Colonic mucosa (tissue), 4 donors: ENCODE measurements at regions not wholly inside any gene's neighbourhood (a gene's known extent, or its start where the extent isn't known, plus 50 kb on each side); places are given as distances from the start of the nearest gene placed in this dataset.
"Not testable (repeated sequence)": the region's sequence is repeated elsewhere in the genome, so short reads cannot be mapped to it uniquely, and the experiment has no call there.

Experiments
- DNase-seq: peaks from one replicate; pipeline ENCODE4 v3.0.0-alpha.2; 2020
- H3K27ac ChIP-seq: fragments of 200-600 bp; one replicate; pipeline ENCODE4 v1.8.0; 2021
- H3K27me3 ChIP-seq: fragments of 200-600 bp; one replicate; pipeline ENCODE4 v1.8.0; 2021
- H3K36me3 ChIP-seq: fragments of 200-600 bp; one replicate; pipeline ENCODE4 v1.8.0; 2021
- H3K4me1 ChIP-seq: fragments of 200-600 bp; one replicate; pipeline ENCODE4 v1.8.0; 2021; ENCODE audit warnings: mild to moderate bottlenecking
- H3K4me3 ChIP-seq: fragments of 200-600 bp; one replicate; pipeline ENCODE4 v1.8.0; 2021
- H3K9ac ChIP-seq, 2 donors: one replicate each; pipeline ENCODE4 v1.7.0; 2013; ENCODE audit warnings: control low read depth in 2 of 2, low read depth in 2 of 2, low read length in 2 of 2
- H3K9me3 ChIP-seq: fragments of 200-600 bp; one replicate; pipeline ENCODE4 v1.8.0; 2021
- CTCF ChIP-seq: fragments of 200-600 bp; IDR thresholded peaks from one replicate; pipeline ENCODE4 v1.8.0; 2022; ENCODE audit warnings: antibody characterized with exemption, mild to moderate bottlenecking
- intact Hi-C: fragments of 100-400 bp; cut with DNase I; formaldehyde crosslinking; loops from one replicate; pipeline ENCODE4 v1.14.1; 2022
- donor health status: healthy.
- donor health status: DM: no; HTN: no; CAD: no.
- donor health status: DM: no; HTN: no; CAD: no.

GRCh38 chr13:111437856-111438547, 117.6 kb downstream of the TEX29 start:
- DNase-seq: no peak
- no peak overlapping the region for H3K27ac ChIP-seq
- TF ChIP-seq CTCF: no peak
- no peak overlapping the region for H3K9ac ChIP-seq
- H3K36me3 ChIP-seq: no peaks in the 10 kb centered on the region
- no peaks in the 10 kb centered on the region for H3K4me1 ChIP-seq
- no peak overlapping the region for H3K4me3 ChIP-seq
- intact Hi-C loops: no loop called here
- no peaks in the 10 kb centered on the region for H3K9me3 ChIP-seq
- H3K27me3 ChIP-seq: no peaks in the 10 kb centered on the region

- DNase-seq, H3K27ac ChIP-seq, H3K27me3 ChIP-seq, H3K4me3 ChIP-seq, H3K9ac ChIP-seq, H3K4me1 ChIP-seq, H3K9me3 ChIP-seq, intact Hi-C loops, H3K36me3 ChIP-seq: not testable (repeated sequence)
These were observed 120.0 kb downstream of the TEX29 start for GRCh38 chr13:111440492-111440891.

GRCh38 chr13:111443981-111444380, 123.5 kb downstream of the TEX29 start:
- no peaks in the 10 kb centered on the region for H3K36me3 ChIP-seq
- H3K9me3 ChIP-seq: no peaks in the 10 kb centered on the region
- no peaks in the 10 kb centered on the region for H3K4me1 ChIP-seq
- H3K9ac ChIP-seq: no peak overlapping the region
- intact Hi-C loops: no loop called here
- no peak overlapping the region for H3K4me3 ChIP-seq
- no peaks in the 10 kb centered on the region for H3K27me3 ChIP-seq
- DNase-seq: no peak
- no peak for TF ChIP-seq CTCF
- no peak overlapping the region for H3K27ac ChIP-seq

- Histone ChIP-seq H3K4me3 (no peak overlapping the region), H3K9me3 (no peaks in the 10 kb centered on the region), H3K9ac (no peak overlapping the region), H3K27ac (no peak overlapping the region), H3K27me3 (no peaks in the 10 kb centered on the region), H3K36me3 (no peaks in the 10 kb centered on the region), H3K4me1 (no peaks in the 10 kb centered on the region)
- intact Hi-C loops: no loop called here
- TF ChIP-seq CTCF: no peak
- DNase-seq: no peak
These were observed 128.1 kb downstream of the TEX29 start for GRCh38 chr13:111448504-111448903.

GRCh38 chr13:111449041-111449440, 128.6 kb downstream of the TEX29 start:
- no peaks in the 10 kb centered on the region for H3K4me1 ChIP-seq
- no peak overlapping the region for H3K9ac ChIP-seq
- intact Hi-C loops: no loop called here
- DNase-seq: no peak
- TF ChIP-seq CTCF: no peak
- H3K9me3 ChIP-seq: no peaks in the 10 kb centered on the region
- H3K27ac ChIP-seq: no peak overlapping the region
- no peaks in the 10 kb centered on the region for H3K27me3 ChIP-seq
- no peak overlapping the region for H3K4me3 ChIP-seq
- no peaks in the 10 kb centered on the region for H3K36me3 ChIP-seq

- Histone ChIP-seq H3K9me3 (no peaks in the 10 kb centered on the region), H3K27me3 (no peaks in the 10 kb centered on the region), H3K9ac (no peak overlapping the region), H3K27ac (no peak overlapping the region), H3K4me1 (no peaks in the 10 kb centered on the region), H3K4me3 (no peak overlapping the region), H3K36me3 (no peaks in the 10 kb centered on the region)
- TF ChIP-seq CTCF: no peak
- DNase-seq: no peak
- intact Hi-C loops: no loop called here
These were observed 131.0 kb downstream of the TEX29 start for GRCh38 chr13:111451402-111451801.
